ENCODE measurements at regions not wholly inside any gene's neighbourhood (a gene's known extent, or its start where the extent isn't known, plus 50 kb on each side); places are given as distances from the start of the nearest gene placed in this dataset.
"Not testable (repeated sequence)": the region's sequence is repeated elsewhere in the genome, so short reads cannot be mapped to it uniquely, and the experiment has no call there.

- DNase-seq = no peak
Observed at GRCh38 chr10:34957531-34957930, 132.6 kb downstream of the CUL2 start.

- no peak for DNase-seq
Observed at GRCh38 chr10:34956756-34957155, 133.4 kb downstream of the CUL2 start.

GRCh38 chr10:34955391-34955790 is 134.8 kb downstream of the CUL2 start:
- DNase-seq = no peak

- no peak for DNase-seq
Observed at GRCh38 chr10:34954142-34954541, 136.0 kb downstream of the CUL2 start.

- not testable (repeated sequence) for DNase-seq
Observed at GRCh38 chr10:34951263-34951887, 136.3 kb upstream of the PARD3 start.

- DNase-seq = not testable (repeated sequence)
Observed at GRCh38 chr10:34945951-34946522, 130.9 kb upstream of the PARD3 start.

GRCh38 chr10:34941471-34942357 is 126.6 kb upstream of the PARD3 start:
- DNase-seq = no peak

- DNase-seq = no peak
Observed at GRCh38 chr10:34940436-34940835, 125.3 kb upstream of the PARD3 start.

- DNase-seq = peak in 1 of 2 experiments; percentile 7
Observed at GRCh38 chr10:34938399-34938670, 123.2 kb upstream of the PARD3 start.

- not testable (repeated sequence) for DNase-seq
Observed at GRCh38 chr10:34937643-34938398, 122.7 kb upstream of the PARD3 start.

- DNase-seq = no peak
Observed at GRCh38 chr10:34936061-34936460, 121.0 kb upstream of the PARD3 start.

- DNase-seq = no peak
Observed at GRCh38 chr10:34933676-34934075, 118.6 kb upstream of the PARD3 start.

GRCh38 chr10:34932235-34932634 is 117.1 kb upstream of the PARD3 start:
- no peak for DNase-seq

- DNase-seq = no peak
Observed at GRCh38 chr10:34931216-34931615, 116.1 kb upstream of the PARD3 start.

- no peak for DNase-seq
Observed at GRCh38 chr10:34922138-34922537, 107.0 kb upstream of the PARD3 start.

- no peak for DNase-seq
Observed at GRCh38 chr10:34920578-34920977, 105.5 kb upstream of the PARD3 start.

- DNase-seq = no peak
Observed at GRCh38 chr10:34918776-34919315, 103.8 kb upstream of the PARD3 start.

GRCh38 chr10:34918060-34918775 is 103.1 kb upstream of the PARD3 start:
- no peak for DNase-seq

- DNase-seq = no peak
Observed at GRCh38 chr10:34916314-34916713, 101.2 kb upstream of the PARD3 start.

- DNase-seq = no peak
Observed at GRCh38 chr10:34912771-34913170, 97.7 kb upstream of the PARD3 start.

GRCh38 chr10:34911661-34912205 is 96.6 kb upstream of the PARD3 start:
- no peak for DNase-seq

- DNase-seq = no peak
Observed at GRCh38 chr10:34908481-34908880, 93.4 kb upstream of the PARD3 start.

Data from AML-193 (cell line).